Adrenal gland (tissue), 5 donors: ENCODE measurements at regions not wholly inside any gene's neighbourhood (a gene's known extent, or its start where the extent isn't known, plus 50 kb on each side); places are given as distances from the start of the nearest gene placed in this dataset.

Experiments
- CTCF ChIP-seq, 6 experiments: fragments of 450-650 bp in 4 of 6; fragments of 200-600 bp in 2 of 6; sonication (generic) in 1 of 6; IDR thresholded peaks; 1 replicate in 5 of 6; 2 replicates in 1 of 6; pipeline versions ENCODE4 v1.5.1 to v1.8.0; 2016 to 2021; ENCODE audit warnings: antibody characterized with exemption in 6 of 6, mild to moderate bottlenecking in 2 of 6, moderate library complexity in 1 of 6
- POLR2A ChIP-seq, 2 donors: fragments of 450-650 bp; IDR thresholded peaks; one replicate each; pipeline ENCODE4 v1.6.1; 2017; ENCODE audit warnings: antibody characterized with exemption in 2 of 2, mild to moderate bottlenecking in 2 of 2, moderate library complexity in 1 of 2
- donor health status: DM: no; HTN: no; CAD: no.

DNA sequence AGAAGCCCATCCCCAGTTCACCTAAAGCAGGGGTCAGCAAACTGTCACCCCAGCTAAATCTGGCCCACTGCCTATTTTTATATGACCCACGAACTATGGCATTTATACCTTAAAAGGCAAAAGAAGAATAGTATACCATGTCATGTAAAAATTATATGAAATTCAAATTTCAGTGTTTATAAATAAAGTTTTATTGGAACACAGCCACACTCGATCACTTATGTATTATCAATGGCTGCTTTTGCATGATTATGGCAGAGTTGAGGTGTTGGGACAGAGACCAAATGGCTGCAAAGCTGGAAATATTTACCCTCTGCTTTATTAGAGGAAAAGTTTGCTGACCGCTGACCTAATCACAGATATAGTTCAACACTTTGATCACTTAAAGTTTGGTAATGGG is 59.2 kb upstream of the GATB start:
- TF ChIP-seq CTCF (IDR thresholded peaks at IDR 0.05) (no peak), POLR2A (IDR thresholded peaks at IDR 0.05) (no peak)
